ENCODE measurements at regions not wholly inside any gene's neighbourhood (a gene's known extent, or its start where the extent isn't known, plus 50 kb on each side); places are given as distances from the start of the nearest gene placed in this dataset.

GRCh38 chr7:24477398-24478136, 95.7 kb upstream of the PALS2 start:
- H3K36me3 ChIP-seq, result no peaks in the 10 kb centered on the region
- H3K4me3 ChIP-seq (ENCODE audit: low read depth, low read length), result no peak overlapping the region
- no peaks in the 10 kb centered on the region for H3K27me3 ChIP-seq (ENCODE audit: insufficient read depth, low read depth, severe bottlenecking)
- DNase-seq, result no peak
- no peak overlapping the region for H3K27ac ChIP-seq
- H3K9me3 ChIP-seq (ENCODE audit: severe bottlenecking), result no peaks in the 10 kb centered on the region
- no peak for TF ChIP-seq CTCF (IDR thresholded peaks at IDR 0.05; ENCODE audit: low read depth, low read length)

- no peak for TF ChIP-seq CTCF (IDR thresholded peaks at IDR 0.05; ENCODE audit: low read depth, low read length)
- Histone ChIP-seq H3K27ac (no peak overlapping the region), H3K9me3 (ENCODE audit: severe bottlenecking) (no peaks in the 10 kb centered on the region), H3K4me3 (ENCODE audit: low read depth, low read length) (no peak overlapping the region), H3K36me3 (no peaks in the 10 kb centered on the region), H3K27me3 (ENCODE audit: insufficient read depth, low read depth, severe bottlenecking) (no peaks in the 10 kb centered on the region)
- no peak for DNase-seq
Measured at GRCh38 chr7:24478137-24478655, 95.1 kb upstream of the PALS2 start.

- no peak for DNase-seq
- no peaks in the 10 kb centered on the region for H3K36me3 ChIP-seq
- TF ChIP-seq CTCF (IDR thresholded peaks at IDR 0.05; ENCODE audit: low read depth, low read length), result no peak
- no peak overlapping the region for H3K27ac ChIP-seq
- no peaks in the 10 kb centered on the region for H3K27me3 ChIP-seq (ENCODE audit: insufficient read depth, low read depth, severe bottlenecking)
- no peaks in the 10 kb centered on the region for H3K9me3 ChIP-seq (ENCODE audit: severe bottlenecking)
- H3K4me3 ChIP-seq (ENCODE audit: low read depth, low read length), result no peak overlapping the region
Measured at GRCh38 chr7:24480501-24480900, 92.8 kb upstream of the PALS2 start.

- TF ChIP-seq CTCF (IDR thresholded peaks at IDR 0.05; ENCODE audit: low read depth, low read length), result no peak
- no peak for DNase-seq
- Histone ChIP-seq H3K36me3 (no peaks in the 10 kb centered on the region), H3K4me3 (ENCODE audit: low read depth, low read length) (no peak overlapping the region), H3K9me3 (ENCODE audit: severe bottlenecking) (no peaks in the 10 kb centered on the region), H3K27me3 (ENCODE audit: insufficient read depth, low read depth, severe bottlenecking) (no peaks in the 10 kb centered on the region), H3K27ac (no peak overlapping the region)
Measured at GRCh38 chr7:24483804-24484203, 89.4 kb upstream of the PALS2 start.

- DNase-seq, result no peak
- TF ChIP-seq CTCF (IDR thresholded peaks at IDR 0.05; ENCODE audit: low read depth, low read length), result no peak
- Histone ChIP-seq H3K4me3 (ENCODE audit: low read depth, low read length) (no peak overlapping the region), H3K27ac (no peak overlapping the region), H3K9me3 (ENCODE audit: severe bottlenecking) (no peaks in the 10 kb centered on the region), H3K27me3 (ENCODE audit: insufficient read depth, low read depth, severe bottlenecking) (no peaks in the 10 kb centered on the region), H3K36me3 (no peaks in the 10 kb centered on the region)
Measured at GRCh38 chr7:24492576-24492975, 80.7 kb upstream of the PALS2 start.

GRCh38 chr7:24494832-24495231, 78.4 kb upstream of the PALS2 start:
- TF ChIP-seq CTCF (IDR thresholded peaks at IDR 0.05; ENCODE audit: low read depth, low read length), result no peak
- Histone ChIP-seq H3K4me3 (ENCODE audit: low read depth, low read length) (no peak overlapping the region), H3K27me3 (ENCODE audit: insufficient read depth, low read depth, severe bottlenecking) (no peaks in the 10 kb centered on the region), H3K36me3 (no peaks in the 10 kb centered on the region), H3K9me3 (ENCODE audit: severe bottlenecking) (no peaks in the 10 kb centered on the region), H3K27ac (no peak overlapping the region)
- DNase-seq, result no peak
